A673 (cell line): ENCODE measurements at regions not wholly inside any gene's neighbourhood (a gene's known extent, or its start where the extent isn't known, plus 50 kb on each side); places are given as distances from the start of the nearest gene placed in this dataset.

Source experiments
- EZH2 ChIP-seq: fragments of 200-600 bp; sonication (generic); IDR thresholded peaks from 2 replicates; pipeline ENCODE4 v1.6.1; 2017; ENCODE audit warnings: borderline replicate concordance, low read depth, mild to moderate bottlenecking, mixed read lengths, antibody characterized with exemption, low read length; ENCODE audit not compliant: poor library complexity, severe bottlenecking
- TF ChIP-seq, protein P1 (sequence below): fragments of 300-800, 200-600 bp; sonication (generic); conservative IDR thresholded peaks from 2 replicates; pipeline ENCODE4 v1.5.1; 2017; ENCODE audit warnings: low read depth, mild to moderate bottlenecking, antibody characterized with exemption, low read length, moderate library complexity, mixed read lengths

DNA sequence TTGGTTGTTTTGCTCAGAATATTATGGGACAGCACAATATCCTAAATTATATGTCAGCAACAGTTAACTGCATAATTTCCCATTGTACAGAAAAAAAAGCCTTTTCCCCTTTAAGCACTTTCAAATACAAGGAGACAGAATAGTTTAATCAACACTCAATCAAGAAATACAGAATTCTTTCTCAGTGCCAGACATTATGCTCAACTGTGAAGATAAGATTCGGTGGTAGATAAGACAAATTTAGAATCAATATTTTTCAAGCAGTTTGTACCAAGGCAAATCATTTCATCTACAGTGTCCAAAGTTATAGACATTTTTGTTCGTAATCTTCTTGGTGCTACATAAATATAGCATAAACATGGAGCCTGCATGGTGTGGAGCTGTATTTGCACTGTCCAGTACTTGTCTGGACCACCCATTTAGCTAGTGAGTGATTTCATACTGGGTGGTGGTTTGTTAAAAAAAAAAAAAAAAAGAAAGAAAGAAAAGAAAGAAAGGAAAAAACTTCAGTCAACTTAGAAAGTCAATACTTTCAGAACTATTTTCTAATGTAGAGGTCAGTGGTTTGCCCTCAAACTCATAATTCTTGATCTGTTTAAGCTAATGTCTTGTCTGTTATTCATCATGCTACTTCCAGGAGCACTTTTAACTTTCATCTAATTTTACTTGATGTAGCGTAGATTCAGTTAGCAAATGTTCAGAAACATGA lies 522.9 kb downstream of the FAT4 start:
- TF ChIP-seq, protein P1, sequence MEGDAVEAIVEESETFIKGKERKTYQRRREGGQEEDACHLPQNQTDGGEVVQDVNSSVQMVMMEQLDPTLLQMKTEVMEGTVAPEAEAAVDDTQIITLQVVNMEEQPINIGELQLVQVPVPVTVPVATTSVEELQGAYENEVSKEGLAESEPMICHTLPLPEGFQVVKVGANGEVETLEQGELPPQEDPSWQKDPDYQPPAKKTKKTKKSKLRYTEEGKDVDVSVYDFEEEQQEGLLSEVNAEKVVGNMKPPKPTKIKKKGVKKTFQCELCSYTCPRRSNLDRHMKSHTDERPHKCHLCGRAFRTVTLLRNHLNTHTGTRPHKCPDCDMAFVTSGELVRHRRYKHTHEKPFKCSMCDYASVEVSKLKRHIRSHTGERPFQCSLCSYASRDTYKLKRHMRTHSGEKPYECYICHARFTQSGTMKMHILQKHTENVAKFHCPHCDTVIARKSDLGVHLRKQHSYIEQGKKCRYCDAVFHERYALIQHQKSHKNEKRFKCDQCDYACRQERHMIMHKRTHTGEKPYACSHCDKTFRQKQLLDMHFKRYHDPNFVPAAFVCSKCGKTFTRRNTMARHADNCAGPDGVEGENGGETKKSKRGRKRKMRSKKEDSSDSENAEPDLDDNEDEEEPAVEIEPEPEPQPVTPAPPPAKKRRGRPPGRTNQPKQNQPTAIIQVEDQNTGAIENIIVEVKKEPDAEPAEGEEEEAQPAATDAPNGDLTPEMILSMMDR = no peak
- TF ChIP-seq EZH2 = no peak
